Endothelial cell of umbilical vein (primary cell): ENCODE measurements at regions not wholly inside any gene's neighbourhood (a gene's known extent, or its start where the extent isn't known, plus 50 kb on each side); places are given as distances from the start of the nearest gene placed in this dataset.

ENCODE experiments used
- BruUV-seq: library from RNA; stranded (reverse); fragments of 400-500 nt; replicated peaks from 2 replicates; lab custom pipeline; 2021; lab: Mats Ljungman, UMichigan
- CTCF ChIA-PET: fragments of 300-600, 350-600 bp; sonication (Branson Sonifier 250); formaldehyde crosslinking; loops from one replicate; lab custom pipeline; 2021; ENCODE audit warnings: antibody characterized with exemption, inconsistent platforms; lab: Charles Lee
- POLR2A ChIA-PET: fragments of 300-600, 350-600 bp; sonication (Branson Sonifier 250); formaldehyde crosslinking; loops from one replicate; lab custom pipeline; 2021; ENCODE audit warnings: antibody characterized with exemption, inconsistent platforms; lab: Charles Lee
- DNase-seq: peaks from one replicate; pipeline ENCODE4 v3.0.0-alpha.2; 2011; ENCODE audit warnings: low read depth, low spot score
- FAIRE-seq: peaks from 2 replicates; lab custom pipeline; 2011; peaks lifted over from hg19 to GRCh38; lab: Jason Lieb, UNC
- H2AFZ ChIP-seq: 2 replicates; pipeline ENCODE4 v1.6.0; 2012; ENCODE audit warnings: low read depth, low read length, control low read depth, inconsistent platforms
- H3K27ac ChIP-seq: 2 replicates; pipeline ENCODE4 v1.5.1; 2011; ENCODE audit warnings: low read depth, mild to moderate bottlenecking, control low read depth, low read length, moderate library complexity; ENCODE audit not compliant: insufficient read depth
- H3K27me3 ChIP-seq, 2 experiments: 2 replicates each; pipeline versions ENCODE4 v1.6.0 to v1.6.1; 2011; ENCODE audit warnings: low read length in 2 of 2, mixed read lengths in 1 of 2; ENCODE audit not compliant: control insufficient read depth in 2 of 2, insufficient read depth in 2 of 2
- H3K36me3 ChIP-seq, 2 experiments: 2 replicates in 1 of 2; 3 replicates in 1 of 2; pipeline ENCODE4 v1.5.1; 2011; ENCODE audit warnings: low read length in 2 of 2, mild to moderate bottlenecking in 1 of 2, moderate library complexity in 1 of 2; ENCODE audit not compliant: control insufficient read depth in 2 of 2, insufficient read depth in 2 of 2; ENCODE audit errors: extremely low read depth in 1 of 2
- H3K4me1 ChIP-seq: 3 replicates; pipeline ENCODE4 v1.5.1; 2011; ENCODE audit warnings: mild to moderate bottlenecking, low read length; ENCODE audit not compliant: control insufficient read depth, insufficient read depth; ENCODE audit errors: extremely low read depth
- H3K4me2 ChIP-seq: 2 replicates; pipeline ENCODE4 v1.6.1; 2011; ENCODE audit warnings: low read length, control low read depth, mixed read lengths; ENCODE audit not compliant: insufficient read depth
- H3K4me3 ChIP-seq, 3 experiments: fragments of 200-600 bp in 1 of 3; sonication (generic), shearing (Covaris generic) in 1 of 3; replicated peaks in 1 of 3; 2 replicates each; pipeline ENCODE4 v1.5.1; 2011 to 2016; ENCODE audit warnings: control low read depth in 3 of 3, low read length in 3 of 3, mild to moderate bottlenecking in 2 of 3, inconsistent platforms in 1 of 3, low read depth in 1 of 3, moderate library complexity in 1 of 3; ENCODE audit not compliant: insufficient read depth in 1 of 3
- H3K79me2 ChIP-seq: 2 replicates; pipeline ENCODE4 v1.6.0; 2012; ENCODE audit warnings: low read length, inconsistent platforms; ENCODE audit not compliant: control insufficient read depth, insufficient read depth
- H3K9ac ChIP-seq: replicated peaks from 2 replicates; pipeline ENCODE3; 2011; ENCODE audit warnings: low read length, control low read depth; ENCODE audit not compliant: insufficient read depth; ENCODE audit errors: extremely low read depth
- H3K9me1 ChIP-seq: replicated peaks from 3 replicates; pipeline ENCODE4 v1.6.0; 2011; ENCODE audit warnings: mild to moderate bottlenecking, low read length; ENCODE audit not compliant: control insufficient read depth, insufficient read depth; ENCODE audit errors: extremely low read depth
- H3K9me3 ChIP-seq: replicated peaks from 2 replicates; pipeline ENCODE4 v1.5.1; 2012; ENCODE audit warnings: low read length, inconsistent platforms; ENCODE audit not compliant: control insufficient read depth, insufficient read depth
- H4K20me1 ChIP-seq: replicated peaks from 2 replicates; pipeline ENCODE3; 2011; ENCODE audit warnings: mild to moderate bottlenecking, low read length; ENCODE audit not compliant: control insufficient read depth, insufficient read depth; ENCODE audit errors: extremely low read depth
- CTCF ChIP-seq, 2 donors: IDR thresholded peaks; 1 replicate in 1 of 2; 2 replicates in 1 of 2; pipeline ENCODE4 v1.5.1; 2011; ENCODE audit warnings: low read length in 2 of 2, mild to moderate bottlenecking in 2 of 2, moderate library complexity in 2 of 2, control low read depth in 1 of 2, inconsistent platforms in 1 of 2, low read depth in 1 of 2; ENCODE audit not compliant: insufficient read depth in 1 of 2; ENCODE audit errors: extremely low read depth in 1 of 2
- EZH2 ChIP-seq: IDR thresholded peaks from 2 replicates; pipeline ENCODE4 v1.6.1; 2012; ENCODE audit warnings: borderline replicate concordance, low read depth, mild to moderate bottlenecking, moderate library complexity, low read length, inconsistent platforms; ENCODE audit not compliant: severe bottlenecking
- FOS ChIP-seq: IDR thresholded peaks from 2 replicates; pipeline ENCODE4 v1.6.1; 2011; ENCODE audit warnings: mild to moderate bottlenecking, low read length, moderate library complexity, borderline replicate concordance; ENCODE audit not compliant: insufficient read depth
- GATA2 ChIP-seq: IDR thresholded peaks from 2 replicates; pipeline ENCODE4 v1.7.0; 2011; ENCODE audit warnings: low read depth, mild to moderate bottlenecking, moderate library complexity, mixed read lengths, low read length; ENCODE audit not compliant: insufficient read length, insufficient read depth
- JUN ChIP-seq: IDR thresholded peaks from 2 replicates; pipeline ENCODE4 v1.6.1; 2011; ENCODE audit warnings: borderline replicate concordance, low read depth; ENCODE audit not compliant: insufficient read length, insufficient read depth
- MAX ChIP-seq: IDR thresholded peaks from 2 replicates; pipeline ENCODE4 v1.6.1; 2011; ENCODE audit not compliant: insufficient read depth, insufficient read length
- MYC ChIP-seq: IDR thresholded peaks from one replicate; pipeline ENCODE4 v1.6.1; 2011; ENCODE audit warnings: mild to moderate bottlenecking, low read depth, low read length
- POLR2A ChIP-seq: IDR thresholded peaks from 2 replicates; pipeline ENCODE4 v1.6.1; 2012; ENCODE audit warnings: low read depth, mild to moderate bottlenecking, control low read depth, low read length
- POLR2AphosphoS5 ChIP-seq: IDR thresholded peaks from 2 replicates; pipeline ENCODE4 v1.6.1; 2012; ENCODE audit warnings: low read depth, mild to moderate bottlenecking, control low read depth, low read length, moderate library complexity; ENCODE audit not compliant: insufficient read depth
- dilution Hi-C: fragments of 300-500 bp; cut with MboI; formaldehyde crosslinking; loops from one replicate; pipeline ENCODE4 v1.15.0; 2019; ENCODE audit warnings: low sequenced_read_pairs; ENCODE audit not compliant: extremely low pct_ligation_motif_present
- intact Hi-C: fragments of 100-400 bp; cut with micrococcal nuclease; formaldehyde crosslinking; loops from one replicate; pipeline ENCODE4 v1.10.0; 2022

GRCh38 chr6:74932232-74932888, 273.5 kb downstream of the COL12A1 start:
- FAIRE-seq: no peak
- no peaks in the 10 kb centered on the region for H3K79me2 ChIP-seq
- ChIA-PET POLR2A (no interaction called here), CTCF (interaction anchor here (0.8 to 1.4 kb wide), 2 partner anchors 270 to 272 kb away, joined by 3 to 4 read pairs; no protein-coding TSS in a partner anchor)
- peaks cover 4% of the 10 kb centered on the region for H3K4me1 ChIP-seq
- no peaks in the 10 kb centered on the region for H3K36me3 ChIP-seq
- H3K9me1 ChIP-seq: no peaks in the 10 kb centered on the region
- H3K4me3 ChIP-seq: no peak overlapping the region
- BruUV-seq: no TSS peak
- no peak overlapping the region for H3K27ac ChIP-seq
- no peaks in the 10 kb centered on the region for H3K27me3 ChIP-seq
- H3K9me3 ChIP-seq: no peaks in the 10 kb centered on the region
- intact Hi-C loops (no loop called here), dilution Hi-C loops (no loop called here)
- no peak overlapping the region for H3K9ac ChIP-seq
- H2AFZ ChIP-seq: no peak overlapping the region
- no peak overlapping the region for H3K4me2 ChIP-seq
- TF ChIP-seq FOS: no peak
- no peak for TF ChIP-seq JUN
- no peak for TF ChIP-seq CTCF (IDR thresholded peaks at IDR 0.05; ENCODE audit: extremely low read depth in 1 of 2, insufficient read depth in 1 of 2, low read depth in 1 of 2, low read length in 2 of 2)
- no peak for TF ChIP-seq GATA2
- TF ChIP-seq POLR2AphosphoS5: no peak
- no peak for TF ChIP-seq POLR2A
- no peak for TF ChIP-seq MYC
- no peak for TF ChIP-seq MAX
- no peak for TF ChIP-seq EZH2
- no peak for DNase-seq
- no peaks in the 10 kb centered on the region for H4K20me1 ChIP-seq
